ENCODE measurements at regions not wholly inside any gene's neighbourhood (a gene's known extent, or its start where the extent isn't known, plus 50 kb on each side); places are given as distances from the start of the nearest gene placed in this dataset.
A peak's percentile ranks its signal among the peaks of the same experiment; 100 is the strongest.

DNA sequence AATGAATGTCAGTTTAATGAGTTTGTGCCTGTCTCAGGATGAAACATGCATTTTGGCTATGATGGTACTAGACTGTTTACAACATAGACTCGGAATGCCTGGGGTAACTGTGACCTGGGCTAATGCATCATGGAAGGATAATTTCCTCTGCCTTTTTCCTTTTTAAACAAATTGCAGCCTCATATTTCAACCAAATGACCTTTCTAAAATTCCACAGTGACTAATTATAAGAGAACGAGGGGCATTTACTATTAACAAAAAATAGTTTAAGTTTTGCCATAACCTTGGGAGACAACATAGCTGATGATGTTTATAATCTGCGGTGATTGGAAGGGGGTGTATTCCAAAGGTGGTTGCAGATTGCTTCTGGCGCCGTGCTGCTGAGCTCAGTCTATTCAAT lies 1140.5 kb downstream of the GALC start:
- Mint-ChIP-seq H3K36me3 (ENCODE audit: low read depth, unreplicated experiment) (no peaks in the 10 kb centered on the region), H3K4me1 (ENCODE audit: low read depth, unreplicated experiment) (no peaks in the 10 kb centered on the region), H3K9me3 (ENCODE audit: unreplicated experiment) (no peaks in the 10 kb centered on the region), H3K27me3 (ENCODE audit: low read depth, unreplicated experiment) (no peaks in the 10 kb centered on the region), H3K27ac (ENCODE audit: unreplicated experiment) (no peak overlapping the region), H3K4me3 (ENCODE audit: unreplicated experiment) (no peak overlapping the region)
- Histone ChIP-seq H3K4me2 (ENCODE audit: low read length) (no peak overlapping the region), H3K4me1 (ENCODE audit: insufficient read depth, low read length) (no peaks in the 10 kb centered on the region), H3K36me3 (ENCODE audit: insufficient read depth, low read length) (no peaks in the 10 kb centered on the region), H3K4me3 (ENCODE audit: insufficient read depth, low read depth, low read length) (no peak overlapping the region), H3K27ac (ENCODE audit: low read depth, low read length) (no peak overlapping the region), H3K27me3 (ENCODE audit: insufficient read depth, low read length) (no peaks in the 10 kb centered on the region), H3K9ac (ENCODE audit: low read length) (no peak overlapping the region), H4K20me1 (ENCODE audit: insufficient read depth, low read length) (no peaks in the 10 kb centered on the region), H2AFZ (ENCODE audit: low read depth, low read length) (no peak overlapping the region), H3K9me3 (ENCODE audit: insufficient read depth, low read depth, low read length) (no peaks in the 10 kb centered on the region), H3K79me2 (ENCODE audit: insufficient read depth, low read length) (no peaks in the 10 kb centered on the region)
- FAIRE-seq (peak; percentile 41), DNase-seq (ENCODE audit: low read depth) (peak; percentile 77)
- TF ChIP-seq EZH2 (IDR thresholded peaks at IDR 0.05; ENCODE audit: insufficient read depth, low read length), result no peak
- TF ChIP-seq, protein P1, sequence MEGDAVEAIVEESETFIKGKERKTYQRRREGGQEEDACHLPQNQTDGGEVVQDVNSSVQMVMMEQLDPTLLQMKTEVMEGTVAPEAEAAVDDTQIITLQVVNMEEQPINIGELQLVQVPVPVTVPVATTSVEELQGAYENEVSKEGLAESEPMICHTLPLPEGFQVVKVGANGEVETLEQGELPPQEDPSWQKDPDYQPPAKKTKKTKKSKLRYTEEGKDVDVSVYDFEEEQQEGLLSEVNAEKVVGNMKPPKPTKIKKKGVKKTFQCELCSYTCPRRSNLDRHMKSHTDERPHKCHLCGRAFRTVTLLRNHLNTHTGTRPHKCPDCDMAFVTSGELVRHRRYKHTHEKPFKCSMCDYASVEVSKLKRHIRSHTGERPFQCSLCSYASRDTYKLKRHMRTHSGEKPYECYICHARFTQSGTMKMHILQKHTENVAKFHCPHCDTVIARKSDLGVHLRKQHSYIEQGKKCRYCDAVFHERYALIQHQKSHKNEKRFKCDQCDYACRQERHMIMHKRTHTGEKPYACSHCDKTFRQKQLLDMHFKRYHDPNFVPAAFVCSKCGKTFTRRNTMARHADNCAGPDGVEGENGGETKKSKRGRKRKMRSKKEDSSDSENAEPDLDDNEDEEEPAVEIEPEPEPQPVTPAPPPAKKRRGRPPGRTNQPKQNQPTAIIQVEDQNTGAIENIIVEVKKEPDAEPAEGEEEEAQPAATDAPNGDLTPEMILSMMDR (IDR thresholded peaks at IDR 0.05; ENCODE audit: insufficient read depth, low read depth, low read length), result no peak

DNA sequence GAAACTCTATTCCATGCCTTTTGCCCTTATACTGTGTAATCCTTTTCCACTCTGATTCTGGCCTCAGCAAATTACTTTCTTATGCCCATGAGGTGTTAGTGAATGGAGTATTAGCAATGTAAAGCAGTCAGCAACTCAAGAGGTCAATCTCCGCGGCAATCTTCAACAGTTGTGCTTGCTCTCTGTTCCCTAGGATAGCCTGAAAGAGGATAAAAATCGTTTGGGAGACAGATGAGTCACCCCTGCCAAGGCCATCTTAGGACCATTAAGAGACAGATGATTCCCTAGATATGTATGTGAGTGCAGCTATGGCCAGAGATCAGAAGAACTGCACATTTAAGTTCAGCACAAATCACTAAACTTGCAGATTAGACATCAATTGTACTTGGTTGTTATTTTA lies 1145.8 kb downstream of the GALC start:
- Mint-ChIP-seq H3K9me3 (ENCODE audit: unreplicated experiment) (no peaks in the 10 kb centered on the region), H3K4me3 (ENCODE audit: unreplicated experiment) (no peak overlapping the region), H3K4me1 (ENCODE audit: low read depth, unreplicated experiment) (peaks cover 5% of the 10 kb centered on the region), H3K36me3 (ENCODE audit: low read depth, unreplicated experiment) (no peaks in the 10 kb centered on the region), H3K27me3 (ENCODE audit: low read depth, unreplicated experiment) (no peaks in the 10 kb centered on the region), H3K27ac (ENCODE audit: unreplicated experiment) (no peak overlapping the region)
- H3K36me3 ChIP-seq (ENCODE audit: insufficient read depth, low read length), result no peaks in the 10 kb centered on the region
- DNase-seq (ENCODE audit: low read depth) (no peak), FAIRE-seq (peak; percentile 54)
- no peaks in the 10 kb centered on the region for H3K9me3 ChIP-seq (ENCODE audit: insufficient read depth, low read depth, low read length)
- no peak overlapping the region for H3K27ac ChIP-seq (ENCODE audit: low read depth, low read length)
- no peaks in the 10 kb centered on the region for H3K27me3 ChIP-seq (ENCODE audit: insufficient read depth, low read length)
- TF ChIP-seq EZH2 (IDR thresholded peaks at IDR 0.05; ENCODE audit: insufficient read depth, low read length), result no peak
- TF ChIP-seq, protein P1 (IDR thresholded peaks at IDR 0.05; ENCODE audit: insufficient read depth, low read depth, low read length), result no peak
- no peaks in the 10 kb centered on the region for H3K79me2 ChIP-seq (ENCODE audit: insufficient read depth, low read length)
- no peak overlapping the region for H3K4me2 ChIP-seq (ENCODE audit: low read length)
- no peaks in the 10 kb centered on the region for H3K4me1 ChIP-seq (ENCODE audit: insufficient read depth, low read length)
- H2AFZ ChIP-seq (ENCODE audit: low read depth, low read length), result no peak overlapping the region
- no peaks in the 10 kb centered on the region for H4K20me1 ChIP-seq (ENCODE audit: insufficient read depth, low read length)
- no peak overlapping the region for H3K4me3 ChIP-seq (ENCODE audit: insufficient read depth, low read depth, low read length)
- H3K9ac ChIP-seq (ENCODE audit: low read length), result no peak overlapping the region

DNA sequence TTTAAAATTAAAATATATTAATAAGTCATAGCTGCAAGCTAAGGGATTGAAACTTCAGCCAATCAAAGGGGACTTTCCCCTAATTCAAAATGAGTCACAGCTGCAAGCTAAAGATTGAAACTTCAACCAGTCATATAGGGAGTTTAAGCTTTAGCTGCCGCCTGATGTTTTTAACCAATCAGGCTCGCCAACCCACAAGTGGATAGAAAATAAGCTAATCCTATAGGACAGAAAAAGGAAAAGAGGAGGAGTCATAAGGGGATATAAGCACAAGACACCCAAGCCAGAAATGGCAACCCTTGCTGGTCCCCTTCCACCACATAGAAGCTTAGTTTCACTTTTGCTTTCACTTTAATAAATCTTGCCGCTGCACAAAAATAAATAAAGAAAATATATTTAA lies 1154.6 kb downstream of the GALC start:
- no peak for FAIRE-seq
- H3K27me3 Mint-ChIP-seq (ENCODE audit: low read depth, unreplicated experiment), result no peaks in the 10 kb centered on the region
- Histone ChIP-seq H3K27me3 (ENCODE audit: insufficient read depth, low read length) (no peaks in the 10 kb centered on the region), H3K79me2 (ENCODE audit: insufficient read depth, low read length) (no peaks in the 10 kb centered on the region), H3K4me1 (ENCODE audit: insufficient read depth, low read length) (no peaks in the 10 kb centered on the region), H3K36me3 (ENCODE audit: insufficient read depth, low read length) (no peaks in the 10 kb centered on the region), H3K4me2 (ENCODE audit: low read length) (no peak overlapping the region), H3K27ac (ENCODE audit: low read depth, low read length) (no peak overlapping the region), H3K4me3 (ENCODE audit: insufficient read depth, low read depth, low read length) (no peak overlapping the region), H3K9ac (ENCODE audit: low read length) (no peak overlapping the region), H4K20me1 (ENCODE audit: insufficient read depth, low read length) (no peaks in the 10 kb centered on the region), H3K9me3 (ENCODE audit: insufficient read depth, low read depth, low read length) (no peaks in the 10 kb centered on the region), H2AFZ (ENCODE audit: low read depth, low read length) (no peak overlapping the region)
- H3K4me1 Mint-ChIP-seq (ENCODE audit: low read depth, unreplicated experiment), result peaks cover 1% of the 10 kb centered on the region
- TF ChIP-seq, protein P1 (IDR thresholded peaks at IDR 0.05; ENCODE audit: insufficient read depth, low read depth, low read length), result no peak
- no peak for TF ChIP-seq EZH2 (IDR thresholded peaks at IDR 0.05; ENCODE audit: insufficient read depth, low read length)
- DNase-seq (ENCODE audit: low read depth), result no peak
- H3K9me3 Mint-ChIP-seq (ENCODE audit: unreplicated experiment), result no peaks in the 10 kb centered on the region
- H3K36me3 Mint-ChIP-seq (ENCODE audit: low read depth, unreplicated experiment), result no peaks in the 10 kb centered on the region
- no peak overlapping the region for H3K4me3 Mint-ChIP-seq (ENCODE audit: unreplicated experiment)
- no peak overlapping the region for H3K27ac Mint-ChIP-seq (ENCODE audit: unreplicated experiment)
